SK-N-SH (cell line): ENCODE measurements at regions not wholly inside any gene's neighbourhood (a gene's known extent, or its start where the extent isn't known, plus 50 kb on each side); places are given as distances from the start of the nearest gene placed in this dataset.

ENCODE experiments used
- CTCF ChIA-PET: fragments of 300-600, 350-600 bp; formaldehyde crosslinking; extraction: SDS; loops from one replicate; lab custom pipeline; 2021; lab: Yijun Ruan, JAX
- POLR2A ChIA-PET: fragments of 350-600 bp; sonication (Branson Sonifier 250); formaldehyde crosslinking; extraction: SDS; loops from one replicate; lab custom pipeline; 2020; ENCODE audit warnings: antibody characterized with exemption, inconsistent platforms; lab: Yijun Ruan, JAX
- DNase-seq: peaks from one replicate; pipeline ENCODE4 v3.0.0; 2012
- H2AFZ ChIP-seq: fragments of 200-600 bp; sonication (generic); 2 replicates; pipeline ENCODE4 v1.8.1; 2016; ENCODE audit warnings: antibody characterized with exemption, mild to moderate bottlenecking, low read depth
- H3F3A ChIP-seq: fragments of 200-600 bp; sonication (generic); replicated peaks from 2 replicates; pipeline ENCODE3; 2016; ENCODE audit warnings: antibody characterized with exemption, mild to moderate bottlenecking; ENCODE audit not compliant: insufficient read depth
- H3K27ac ChIP-seq, 2 experiments: fragments of 200-500 bp in 1 of 2; fragments of 200-600 bp in 1 of 2; sonication (Bioruptor generic) in 1 of 2; sonication (generic), shearing (Covaris generic) in 1 of 2; 2 replicates each; pipeline versions ENCODE4 v1.5.1 to v1.6.1; 2014 to 2016; ENCODE audit warnings: low read depth in 2 of 2, inconsistent platforms in 1 of 2, low read length in 1 of 2, mild to moderate bottlenecking in 1 of 2, mixed read lengths in 1 of 2
- H3K27me3 ChIP-seq: fragments of 200-600 bp; sonication (generic), shearing (Covaris generic); 2 replicates; pipeline ENCODE4 v1.6.1; 2016; ENCODE audit warnings: mixed run types; ENCODE audit not compliant: insufficient read depth
- H3K36me3 ChIP-seq, 2 experiments: fragments of 200-500 bp in 1 of 2; fragments of 200-600 bp in 1 of 2; sonication (Bioruptor generic) in 1 of 2; sonication (generic) in 1 of 2; replicated peaks in 1 of 2; 2 replicates each; pipeline versions ENCODE3 to v1.5.1; 2014 to 2016; ENCODE audit warnings: low read length in 1 of 2, mild to moderate bottlenecking in 1 of 2; ENCODE audit not compliant: insufficient read depth in 2 of 2, control insufficient read depth in 1 of 2
- H3K4me1 ChIP-seq, 2 experiments: fragments of 200-500 bp in 1 of 2; fragments of 200-600 bp in 1 of 2; sonication (Bioruptor generic) in 1 of 2; sonication (generic), shearing (Covaris generic) in 1 of 2; 2 replicates each; pipeline versions ENCODE4 v1.5.1 to v1.6.1; 2014 to 2016; ENCODE audit warnings: low read depth in 1 of 2, low read length in 1 of 2, mixed run types in 1 of 2; ENCODE audit not compliant: insufficient read depth in 2 of 2, control insufficient read depth in 1 of 2
- H3K4me2 ChIP-seq: fragments of 200-600 bp; sonication (generic), shearing (Covaris generic); 2 replicates; pipeline ENCODE4 v1.6.1; 2017; ENCODE audit warnings: mixed run types
- H3K4me3 ChIP-seq, 2 experiments: fragments of 200-500 bp in 1 of 2; fragments of 200-600 bp in 1 of 2; sonication (Bioruptor generic) in 1 of 2; sonication (generic), shearing (Covaris generic) in 1 of 2; 2 replicates each; pipeline versions ENCODE4 v1.5.1 to v1.8.1; 2014 to 2016; ENCODE audit warnings: low read depth in 2 of 2, inconsistent platforms in 1 of 2, low read length in 1 of 2, mild to moderate bottlenecking in 1 of 2, mixed read lengths in 1 of 2, moderate library complexity in 1 of 2
- H3K79me2 ChIP-seq: fragments of 200-600 bp; sonication (generic); 2 replicates; pipeline ENCODE4 v1.8.1; 2017; ENCODE audit warnings: mild to moderate bottlenecking; ENCODE audit not compliant: insufficient read depth
- H3K9ac ChIP-seq: fragments of 200-600 bp; sonication (generic); 2 replicates; pipeline ENCODE4 v1.6.1; 2017; ENCODE audit warnings: mixed run types
- H3K9me2 ChIP-seq: fragments of 200-600 bp; sonication (generic); 2 replicates; pipeline ENCODE4 v1.6.1; 2017; ENCODE audit warnings: mixed run types
- H3K9me3 ChIP-seq: fragments of 200-600 bp; sonication (generic); 2 replicates; pipeline ENCODE4 v1.6.1; 2017; ENCODE audit warnings: mixed run types, mild to moderate bottlenecking, moderate library complexity
- H4K20me1 ChIP-seq: fragments of 200-600 bp; sonication (generic); 2 replicates; pipeline ENCODE4 v1.6.1; 2017; ENCODE audit warnings: mild to moderate bottlenecking, mixed run types; ENCODE audit not compliant: insufficient read depth
- CHD2 ChIP-seq: fragments of 150-350 bp; IDR thresholded peaks from 2 replicates; pipeline ENCODE4 v1.6.1; 2018; ENCODE audit warnings: low read length; ENCODE audit not compliant: partially characterized antibody
- EP300 ChIP-seq, 2 experiments: IDR thresholded peaks; 2 replicates each; pipeline versions ENCODE4 v1.4.0 to v1.6.1; 2012; ENCODE audit warnings: borderline replicate concordance in 1 of 2, low read depth in 1 of 2, low read length in 1 of 2
- EZH2phosphoT487 ChIP-seq: fragments of 200-600 bp; sonication (generic); IDR thresholded peaks from 2 replicates; pipeline ENCODE4 v1.6.1; 2017; ENCODE audit warnings: low read depth, mixed run types, mild to moderate bottlenecking, antibody characterized with exemption, moderate library complexity, borderline replicate concordance
- FOXJ3 ChIP-seq: sonication (generic); formaldehyde crosslinking; IDR thresholded peaks from 2 replicates; pipeline ENCODE4 v1.5.1; 2020; ENCODE audit warnings: mild to moderate bottlenecking, missing genetic modification reagents
- FOXM1 ChIP-seq: IDR thresholded peaks from 2 replicates; pipeline ENCODE4 v1.4.0; 2012; ENCODE audit warnings: low read depth, mild to moderate bottlenecking
- GABPA ChIP-seq: IDR thresholded peaks from 2 replicates; pipeline ENCODE4 v1.4.0; 2012; ENCODE audit warnings: low read depth, mild to moderate bottlenecking
- JUND ChIP-seq: IDR thresholded peaks from 2 replicates; pipeline ENCODE4 v1.4.0; 2012
- NRF1 ChIP-seq: IDR thresholded peaks from 2 replicates; pipeline ENCODE4 v1.6.1; 2012; ENCODE audit warnings: low read depth, mild to moderate bottlenecking, low read length
- RAD21 ChIP-seq: IDR thresholded peaks from 2 replicates; pipeline ENCODE4 v1.6.1; 2012; ENCODE audit warnings: mild to moderate bottlenecking, low read length
- RCOR1 ChIP-seq: fragments of 150-350 bp; IDR thresholded peaks from 2 replicates; pipeline ENCODE4 v1.6.1; 2017; ENCODE audit warnings: antibody characterized with exemption, low read length
- RFX5 ChIP-seq: IDR thresholded peaks from 2 replicates; pipeline ENCODE4 v1.6.1; 2012; ENCODE audit warnings: mild to moderate bottlenecking, improper control_type of control experiment, low read length
- RXRA ChIP-seq: IDR thresholded peaks from 2 replicates; pipeline ENCODE4 v1.4.0; 2012; ENCODE audit warnings: low read depth, mild to moderate bottlenecking, borderline replicate concordance
- SIN3A ChIP-seq: IDR thresholded peaks from 2 replicates; pipeline ENCODE4 v1.6.1; 2012; ENCODE audit warnings: low read depth, mild to moderate bottlenecking, low read length, moderate library complexity, borderline replicate concordance
- SMC3 ChIP-seq: IDR thresholded peaks from 2 replicates; pipeline ENCODE4 v1.6.1; 2012; ENCODE audit warnings: low read depth, low read length, improper control_type of control experiment
- TEAD4 ChIP-seq: IDR thresholded peaks from 2 replicates; pipeline ENCODE4 v1.4.0; 2012; ENCODE audit warnings: mild to moderate bottlenecking, borderline replicate concordance; ENCODE audit not compliant: insufficient read depth
- WGBS: methylation state at CpG from one replicate; pipeline ENCODE4 v1.1.6; 2017; ENCODE audit warnings: low lambda C conversion rate; 5-methylcytosine and 5-hydroxymethylcytosine counted together
- TF ChIP-seq, protein P1 (sequence below): IDR thresholded peaks from 2 replicates; pipeline ENCODE4 v1.4.0; 2012; ENCODE audit warnings: low read depth
- TF ChIP-seq, protein P2 (sequence below): IDR thresholded peaks from 2 replicates; pipeline ENCODE4 v1.4.0; 2012; ENCODE audit warnings: low read depth, borderline replicate concordance
- TF ChIP-seq, protein P3 (sequence below): fragments of 200-600 bp; sonication (generic); IDR thresholded peaks from 2 replicates; pipeline ENCODE4 v1.6.1; 2017; ENCODE audit warnings: antibody characterized with exemption, mild to moderate bottlenecking, moderate library complexity
- TF ChIP-seq, protein P4 (sequence below): IDR thresholded peaks from 2 replicates; pipeline ENCODE4 v1.4.0; 2012; ENCODE audit warnings: low read depth, borderline replicate concordance

DNA sequence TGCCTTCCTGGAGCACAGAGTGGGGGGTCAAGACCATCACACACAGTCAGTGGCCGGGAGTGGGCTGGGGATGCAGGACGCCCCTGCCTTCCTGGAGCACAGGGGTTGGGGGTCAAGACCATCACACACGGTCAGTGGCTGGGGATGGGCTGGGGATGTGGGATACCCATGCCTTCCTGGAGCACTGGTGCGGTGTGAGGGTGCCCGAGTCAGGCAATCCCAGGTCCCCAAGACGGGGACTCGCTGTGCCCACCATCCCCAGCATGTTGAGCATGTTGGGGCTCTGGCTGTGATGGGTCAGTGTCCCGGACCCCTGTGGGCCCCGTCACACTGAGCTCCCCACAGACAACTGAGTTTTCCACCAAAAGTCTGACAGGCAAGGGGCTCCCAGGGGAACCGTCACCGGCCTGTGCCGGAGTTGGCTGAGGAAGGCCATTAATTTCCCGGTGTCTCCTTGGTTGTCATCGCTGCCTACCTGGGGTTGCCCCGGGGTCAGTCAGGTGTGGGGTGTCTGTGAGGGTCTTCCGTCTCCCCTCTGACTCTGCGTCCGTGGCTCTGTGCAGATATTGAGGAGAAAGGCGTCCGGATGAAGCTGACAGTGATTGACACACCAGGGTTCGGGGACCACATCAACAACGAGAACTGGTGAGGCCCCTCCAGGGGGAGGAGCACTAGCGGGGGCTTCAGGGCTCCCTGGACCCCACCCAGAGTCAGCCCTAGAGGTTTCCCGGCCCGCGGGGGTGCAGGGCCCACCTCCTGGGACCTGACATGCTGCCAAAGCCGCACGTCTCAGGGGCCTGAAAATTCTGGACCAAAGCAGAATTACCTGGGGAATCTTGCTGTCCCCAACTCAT is 347.1 kb downstream of the SEC14L1 start:
- no peaks in the 10 kb centered on the region for H3K9me2 ChIP-seq
- no peak overlapping the region for H3K27ac ChIP-seq
- H3F3A ChIP-seq, result peaks cover 5% of the 10 kb centered on the region
- H2AFZ ChIP-seq, result no peak overlapping the region
- H3K4me3 ChIP-seq, result no peak overlapping the region
- no peaks in the 10 kb centered on the region for H3K27me3 ChIP-seq
- H3K36me3 ChIP-seq, result peaks cover 37 to 48% of the 10 kb centered on the region in 2 experiments
- no peak overlapping the region for H3K4me2 ChIP-seq
- WGBS, result 96% methylated on average over 21 of the region's 28 CpGs
- H3K9me3 ChIP-seq, result no peaks in the 10 kb centered on the region
- POLR2A ChIA-PET, result no interaction called here
- TF ChIP-seq SMC3, result no peak
- no peak for TF ChIP-seq CHD2
- TF ChIP-seq EP300 (IDR thresholded peaks at IDR 0.05; ENCODE audit: borderline replicate concordance in 1 of 2, low read depth in 1 of 2, low read length in 1 of 2), result no peak
- no peak for TF ChIP-seq JUND
- TF ChIP-seq RCOR1, result no peak
- TF ChIP-seq GABPA, result no peak
- TF ChIP-seq RXRA, result no peak
- TF ChIP-seq EZH2phosphoT487, result no peak
- TF ChIP-seq FOXM1, result no peak
- TF ChIP-seq, protein P1, sequence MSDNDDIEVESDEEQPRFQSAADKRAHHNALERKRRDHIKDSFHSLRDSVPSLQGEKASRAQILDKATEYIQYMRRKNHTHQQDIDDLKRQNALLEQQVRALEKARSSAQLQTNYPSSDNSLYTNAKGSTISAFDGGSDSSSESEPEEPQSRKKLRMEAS, result no peak
- TF ChIP-seq, protein P2, sequence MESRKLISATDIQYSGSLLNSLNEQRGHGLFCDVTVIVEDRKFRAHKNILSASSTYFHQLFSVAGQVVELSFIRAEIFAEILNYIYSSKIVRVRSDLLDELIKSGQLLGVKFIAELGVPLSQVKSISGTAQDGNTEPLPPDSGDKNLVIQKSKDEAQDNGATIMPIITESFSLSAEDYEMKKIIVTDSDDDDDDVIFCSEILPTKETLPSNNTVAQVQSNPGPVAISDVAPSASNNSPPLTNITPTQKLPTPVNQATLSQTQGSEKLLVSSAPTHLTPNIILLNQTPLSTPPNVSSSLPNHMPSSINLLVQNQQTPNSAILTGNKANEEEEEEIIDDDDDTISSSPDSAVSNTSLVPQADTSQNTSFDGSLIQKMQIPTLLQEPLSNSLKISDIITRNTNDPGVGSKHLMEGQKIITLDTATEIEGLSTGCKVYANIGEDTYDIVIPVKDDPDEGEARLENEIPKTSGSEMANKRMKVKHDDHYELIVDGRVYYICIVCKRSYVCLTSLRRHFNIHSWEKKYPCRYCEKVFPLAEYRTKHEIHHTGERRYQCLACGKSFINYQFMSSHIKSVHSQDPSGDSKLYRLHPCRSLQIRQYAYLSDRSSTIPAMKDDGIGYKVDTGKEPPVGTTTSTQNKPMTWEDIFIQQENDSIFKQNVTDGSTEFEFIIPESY, result no peak
- TF ChIP-seq, protein P3, sequence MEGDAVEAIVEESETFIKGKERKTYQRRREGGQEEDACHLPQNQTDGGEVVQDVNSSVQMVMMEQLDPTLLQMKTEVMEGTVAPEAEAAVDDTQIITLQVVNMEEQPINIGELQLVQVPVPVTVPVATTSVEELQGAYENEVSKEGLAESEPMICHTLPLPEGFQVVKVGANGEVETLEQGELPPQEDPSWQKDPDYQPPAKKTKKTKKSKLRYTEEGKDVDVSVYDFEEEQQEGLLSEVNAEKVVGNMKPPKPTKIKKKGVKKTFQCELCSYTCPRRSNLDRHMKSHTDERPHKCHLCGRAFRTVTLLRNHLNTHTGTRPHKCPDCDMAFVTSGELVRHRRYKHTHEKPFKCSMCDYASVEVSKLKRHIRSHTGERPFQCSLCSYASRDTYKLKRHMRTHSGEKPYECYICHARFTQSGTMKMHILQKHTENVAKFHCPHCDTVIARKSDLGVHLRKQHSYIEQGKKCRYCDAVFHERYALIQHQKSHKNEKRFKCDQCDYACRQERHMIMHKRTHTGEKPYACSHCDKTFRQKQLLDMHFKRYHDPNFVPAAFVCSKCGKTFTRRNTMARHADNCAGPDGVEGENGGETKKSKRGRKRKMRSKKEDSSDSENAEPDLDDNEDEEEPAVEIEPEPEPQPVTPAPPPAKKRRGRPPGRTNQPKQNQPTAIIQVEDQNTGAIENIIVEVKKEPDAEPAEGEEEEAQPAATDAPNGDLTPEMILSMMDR, result no peak
- no peak for TF ChIP-seq FOXJ3 (CRISPR knock-in tag)
- no peak for TF ChIP-seq NRF1
- no peak for TF ChIP-seq RFX5
- TF ChIP-seq SIN3A, result no peak
- TF ChIP-seq, protein P4, sequence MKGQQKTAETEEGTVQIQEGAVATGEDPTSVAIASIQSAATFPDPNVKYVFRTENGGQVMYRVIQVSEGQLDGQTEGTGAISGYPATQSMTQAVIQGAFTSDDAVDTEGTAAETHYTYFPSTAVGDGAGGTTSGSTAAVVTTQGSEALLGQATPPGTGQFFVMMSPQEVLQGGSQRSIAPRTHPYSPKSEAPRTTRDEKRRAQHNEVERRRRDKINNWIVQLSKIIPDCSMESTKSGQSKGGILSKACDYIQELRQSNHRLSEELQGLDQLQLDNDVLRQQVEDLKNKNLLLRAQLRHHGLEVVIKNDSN, result no peak
- no peak for TF ChIP-seq RAD21
- TF ChIP-seq TEAD4, result no peak
- DNase-seq, result no peak
- H3K4me1 ChIP-seq, result no peaks in the 10 kb centered on the region
- H3K9ac ChIP-seq, result no peak overlapping the region
- H3K79me2 ChIP-seq, result peaks cover 31% of the 10 kb centered on the region
- peaks cover 37% of the 10 kb centered on the region for H4K20me1 ChIP-seq
- CTCF ChIA-PET, result interaction anchor here (1.2 to 21.9 kb wide), 3 partner anchors 19 to 87 kb away, joined by 3 to 566 read pairs (median 31); no protein-coding TSS in a partner anchor
